Esophagus (tissue), 2 donors: ENCODE measurements at regions not wholly inside any gene's neighbourhood (a gene's known extent, or its start where the extent isn't known, plus 50 kb on each side); places are given as distances from the start of the nearest gene placed in this dataset.

Source experiments
- H3K27ac ChIP-seq, 2 donors: one replicate each; pipeline ENCODE4 v1.5.1; 2013; ENCODE audit warnings: low read depth in 2 of 2, mild to moderate bottlenecking in 2 of 2, inconsistent platforms in 1 of 2, low read length in 1 of 2, moderate library complexity in 1 of 2
- H3K27me3 ChIP-seq, 2 donors: one replicate each; pipeline ENCODE4 v1.6.1; 2013; ENCODE audit warnings: low read length in 2 of 2, control low read depth in 1 of 2, mild to moderate bottlenecking in 1 of 2; ENCODE audit not compliant: insufficient read depth in 2 of 2, control insufficient read depth in 1 of 2
- H3K36me3 ChIP-seq, 2 donors: one replicate each; pipeline ENCODE4 v1.6.1; 2013; ENCODE audit warnings: low read length in 1 of 2; ENCODE audit not compliant: control insufficient read depth in 2 of 2, insufficient read depth in 2 of 2
- H3K4me1 ChIP-seq, 2 donors: one replicate each; pipeline ENCODE4 v1.6.1; 2013; ENCODE audit warnings: low read length in 1 of 2; ENCODE audit not compliant: control insufficient read depth in 2 of 2, insufficient read depth in 2 of 2
- H3K4me3 ChIP-seq, 2 donors: one replicate each; pipeline ENCODE4 v1.5.1; 2013; ENCODE audit warnings: low read length in 2 of 2, mild to moderate bottlenecking in 2 of 2, low read depth in 1 of 2, moderate library complexity in 1 of 2
- H3K9me3 ChIP-seq, 2 donors: one replicate each; pipeline ENCODE4 v1.6.1; 2013; ENCODE audit warnings: mild to moderate bottlenecking in 2 of 2, low read depth in 1 of 2, low read length in 1 of 2, moderate library complexity in 1 of 2; ENCODE audit not compliant: control insufficient read depth in 2 of 2, insufficient read depth in 1 of 2
- WGBS, 2 donors: extraction: QIAGEN DNeasy Blood & Tissue Kit; methylation state at CpG; one replicate each; pipeline ENCODE4 v1.1.7; 2013; 5-methylcytosine and 5-hydroxymethylcytosine counted together
- donor health status: healthy with polysubstance abuse.
- donor health status: Bipolar disorder and iron deficiency.

- H3K36me3 ChIP-seq: no peaks in the 10 kb centered on the region
- H3K27me3 ChIP-seq: peaks cover 0 to 2% of the 10 kb centered on the region in 2 donors
- no peak overlapping the region for H3K27ac ChIP-seq
- no peak overlapping the region for H3K4me3 ChIP-seq
- 49 to 61% methylated on average over 3 of the region's 3 CpGs for WGBS, 2 donors
- peaks cover 0 to 2% of the 10 kb centered on the region in 2 donors for H3K4me1 ChIP-seq
- H3K9me3 ChIP-seq: no peaks in the 10 kb centered on the region
Measured at GRCh38 chr5:2663489-2663888, 88.0 kb downstream of the IRX2 start.

GRCh38 chr5:2660315-2660714 is 91.2 kb downstream of the IRX2 start:
- H3K4me3 ChIP-seq: no peak overlapping the region
- no peaks in the 10 kb centered on the region for H3K36me3 ChIP-seq
- 33 to 34% methylated on average over 8 of the region's 8 CpGs for WGBS, 2 donors
- peaks cover 0 to 2% of the 10 kb centered on the region in 2 donors for H3K27me3 ChIP-seq
- H3K4me1 ChIP-seq: peaks cover 0 to 2% of the 10 kb centered on the region in 2 donors
- H3K27ac ChIP-seq: no peak overlapping the region
- H3K9me3 ChIP-seq: no peaks in the 10 kb centered on the region

DNA sequence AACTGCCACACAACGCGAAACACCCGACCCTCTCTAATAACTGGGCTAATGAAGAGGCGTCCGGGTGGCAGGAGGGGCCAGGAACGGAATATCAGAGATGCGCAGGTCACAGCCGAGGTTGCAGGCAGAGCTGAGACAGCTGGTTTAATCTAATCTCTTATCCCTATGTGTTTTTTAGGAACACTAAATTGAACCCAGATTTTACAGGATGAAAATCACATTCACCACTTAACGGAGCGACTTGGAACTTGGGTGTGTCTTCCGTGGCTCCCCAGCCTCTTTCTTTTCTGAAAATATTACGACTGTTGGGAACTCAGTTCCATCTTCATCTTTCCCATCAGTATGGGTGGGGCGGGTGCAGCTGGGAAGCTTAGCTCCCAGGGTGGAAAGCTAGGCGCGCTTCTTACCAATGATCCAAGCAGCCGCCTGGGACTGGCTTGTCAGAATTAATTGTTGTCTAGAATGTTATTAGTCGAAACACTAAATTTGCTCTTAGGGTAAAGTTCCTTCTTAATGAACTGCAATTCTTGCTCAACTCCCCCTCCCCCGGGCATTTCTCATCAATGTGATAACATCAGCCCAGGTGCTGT is 92.5 kb downstream of the IRX2 start:
- Histone ChIP-seq H3K36me3 (no peaks in the 10 kb centered on the region), H3K27me3 (no peaks in the 10 kb centered on the region), H3K4me3 (no peak overlapping the region), H3K9me3 (no peaks in the 10 kb centered on the region), H3K27ac (no peak overlapping the region), H3K4me1 (peaks cover 0 to 2% of the 10 kb centered on the region in 2 donors)
- WGBS, 2 donors: 49 to 62% methylated on average over 18 of the region's 18 CpGs

GRCh38 chr5:2658447-2658846 is 93.0 kb downstream of the IRX2 start:
- Histone ChIP-seq H3K4me1 (peaks cover 0 to 2% of the 10 kb centered on the region in 2 donors), H3K36me3 (no peaks in the 10 kb centered on the region), H3K9me3 (no peaks in the 10 kb centered on the region), H3K27me3 (no peaks in the 10 kb centered on the region), H3K4me3 (no peak overlapping the region), H3K27ac (no peak overlapping the region)
- WGBS, 2 donors: 77 to 83% methylated on average over 11 of the region's 11 CpGs

- Histone ChIP-seq H3K4me3 (no peak overlapping the region), H3K27me3 (no peaks in the 10 kb centered on the region), H3K9me3 (no peaks in the 10 kb centered on the region), H3K27ac (no peak overlapping the region), H3K36me3 (no peaks in the 10 kb centered on the region), H3K4me1 (peaks cover 0 to 2% of the 10 kb centered on the region in 2 donors)
- WGBS, 2 donors: 84 to 85% methylated on average over 13 of the region's 13 CpGs
Measured at GRCh38 chr5:2657151-2657550, 94.3 kb downstream of the IRX2 start.

- H3K36me3 ChIP-seq: no peaks in the 10 kb centered on the region
- H3K9me3 ChIP-seq: no peaks in the 10 kb centered on the region
- peaks cover 0 to 2% of the 10 kb centered on the region in 2 donors for H3K4me1 ChIP-seq
- 36 to 48% methylated on average over 11 of the region's 11 CpGs for WGBS, 2 donors
- H3K4me3 ChIP-seq: no peak overlapping the region
- no peaks in the 10 kb centered on the region for H3K27me3 ChIP-seq
- H3K27ac ChIP-seq: no peak overlapping the region
Measured at GRCh38 chr5:2656206-2656605, 95.3 kb downstream of the IRX2 start.

DNA sequence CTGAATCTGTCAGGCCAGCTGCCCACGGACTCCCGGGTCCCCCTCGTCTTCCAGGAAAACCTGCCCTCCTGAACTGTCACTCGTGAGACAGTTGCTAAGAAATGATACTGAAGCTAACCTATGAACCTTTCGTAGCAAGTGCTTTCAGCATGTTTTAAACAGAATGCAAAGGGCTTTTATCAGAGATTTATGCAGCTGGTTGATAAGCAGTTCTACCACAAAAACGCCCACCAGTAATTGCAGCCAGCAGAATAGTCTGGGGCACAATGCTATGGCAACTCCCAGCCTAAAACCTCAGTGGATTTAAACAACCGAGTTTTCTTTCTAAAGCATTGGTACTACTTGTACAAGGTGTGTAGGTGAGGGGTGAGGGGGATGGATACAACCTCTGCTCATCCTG is 97.5 kb downstream of the IRX2 start:
- Histone ChIP-seq H3K27ac (no peak overlapping the region), H3K4me3 (no peak overlapping the region), H3K4me1 (no peaks in the 10 kb centered on the region), H3K27me3 (no peaks in the 10 kb centered on the region), H3K36me3 (no peaks in the 10 kb centered on the region), H3K9me3 (no peaks in the 10 kb centered on the region)
- 45 to 53% methylated on average over 7 of the region's 7 CpGs for WGBS, 2 donors

DNA sequence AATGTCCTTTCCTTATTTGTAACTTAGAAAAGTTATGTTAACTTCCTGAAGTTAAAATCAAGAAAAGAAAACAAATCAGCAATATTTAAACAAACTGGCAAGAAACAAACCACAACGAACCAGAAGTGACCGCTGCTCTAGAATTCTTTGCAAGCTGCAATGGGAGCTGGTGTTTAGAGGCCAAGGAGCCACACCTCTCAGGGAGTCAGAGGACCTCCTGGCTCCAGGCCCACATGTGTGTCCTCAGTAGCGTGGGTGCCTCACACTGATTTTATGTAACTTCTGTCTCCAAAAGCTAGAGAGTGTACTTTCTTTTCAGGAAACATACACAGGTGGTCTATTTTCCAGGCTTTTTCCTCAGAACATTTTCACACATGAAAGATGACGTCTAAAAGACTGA is 100.4 kb downstream of the IRX2 start:
- Histone ChIP-seq H3K27me3 (no peaks in the 10 kb centered on the region), H3K9me3 (no peaks in the 10 kb centered on the region), H3K4me3 (no peak overlapping the region), H3K27ac (no peak overlapping the region), H3K4me1 (no peaks in the 10 kb centered on the region), H3K36me3 (no peaks in the 10 kb centered on the region)
- 73 to 74% methylated on average over 4 of the region's 4 CpGs for WGBS, 2 donors

GRCh38 chr5:2642684-2643345 is 108.7 kb downstream of the IRX2 start:
- Histone ChIP-seq H3K27me3 (no peaks in the 10 kb centered on the region), H3K4me3 (no peak overlapping the region), H3K27ac (no peak overlapping the region), H3K9me3 (no peaks in the 10 kb centered on the region), H3K36me3 (no peaks in the 10 kb centered on the region), H3K4me1 (peaks cover 0 to 2% of the 10 kb centered on the region in 2 donors)
- 56 to 68% methylated on average over 27 of the region's 27 CpGs for WGBS, 2 donors

- Histone ChIP-seq H3K36me3 (no peaks in the 10 kb centered on the region), H3K9me3 (no peaks in the 10 kb centered on the region), H3K27ac (no peak overlapping the region), H3K27me3 (no peaks in the 10 kb centered on the region), H3K4me3 (no peak overlapping the region), H3K4me1 (peaks cover 0 to 2% of the 10 kb centered on the region in 2 donors)
- WGBS, 2 donors: 78 to 86% methylated on average over 6 of the region's 6 CpGs
Measured at GRCh38 chr5:2640717-2641116, 110.8 kb downstream of the IRX2 start.
